ENCODE measurements at regions not wholly inside any gene's neighbourhood (a gene's known extent, or its start where the extent isn't known, plus 50 kb on each side); places are given as distances from the start of the nearest gene placed in this dataset.
"Not testable (repeated sequence)": the region's sequence is repeated elsewhere in the genome, so short reads cannot be mapped to it uniquely, and the experiment has no call there.

GRCh38 chr14:104419865-104420505, 159.6 kb upstream of the C14orf180 start (continued):
- no peak for TF ChIP-seq ZNF462 (CRISPR knock-in tag; IDR thresholded peaks at IDR 0.05)

GRCh38 chr14:104420523-104420922, 159.0 kb upstream of the C14orf180 start:
- H3K79me2 ChIP-seq (replicated peaks; ENCODE audit: insufficient read depth); H3K4me3 Mint-ChIP-seq; ATAC-seq; H3K4me3 ChIP-seq; H3K4me2 ChIP-seq; H3K27me3 ChIP-seq (ENCODE audit: insufficient read depth); H3K4me1 ChIP-seq (ENCODE audit: insufficient read depth); H3K36me3 ChIP-seq (ENCODE audit: insufficient read depth); H2AFZ ChIP-seq; H3K27ac Mint-ChIP-seq; H3K27ac ChIP-seq (ENCODE audit: low read depth); H3K36me3 Mint-ChIP-seq (ENCODE audit: low read depth); H3F3A ChIP-seq (replicated peaks; ENCODE audit: low read depth); H3K27me3 Mint-ChIP-seq (ENCODE audit: insufficient read depth, low read depth, poor library complexity); H4K20me1 ChIP-seq (replicated peaks; ENCODE audit: insufficient read depth); H3K9me3 Mint-ChIP-seq; DNase-seq (ENCODE audit: low spot score); H3K9me2 ChIP-seq (ENCODE audit: insufficient read depth): not testable (repeated sequence)
- peaks cover 11% of the 10 kb centered on the region for H3K4me1 Mint-ChIP-seq

- Histone ChIP-seq H3K4me3 (no peak overlapping the region), H3K4me1 (ENCODE audit: insufficient read depth) (0 out of 2 replicates have a peak, but pooled peaks cover 3% of the 10 kb centered on the region), H2AFZ (no peak overlapping the region), H3K27me3 (ENCODE audit: insufficient read depth) (no peaks in the 10 kb centered on the region), H3K27ac (ENCODE audit: low read depth) (no peak overlapping the region), H3K79me2 (replicated peaks; ENCODE audit: insufficient read depth) (no peaks in the 10 kb centered on the region), H3F3A (replicated peaks; ENCODE audit: low read depth) (no peaks in the 10 kb centered on the region), H4K20me1 (replicated peaks; ENCODE audit: insufficient read depth) (no peaks in the 10 kb centered on the region), H3K9me2 (ENCODE audit: insufficient read depth) (no peaks in the 10 kb centered on the region), H3K4me2 (no peak overlapping the region), H3K36me3 (ENCODE audit: insufficient read depth) (no peaks in the 10 kb centered on the region)
- DNase-seq (ENCODE audit: low spot score) (no peak), ATAC-seq (no peak)
- Mint-ChIP-seq H3K4me1 (peaks cover 14% of the 10 kb centered on the region), H3K27ac (no peak overlapping the region), H3K36me3 (ENCODE audit: low read depth) (no peaks in the 10 kb centered on the region), H3K4me3 (no peak overlapping the region), H3K9me3 (no peaks in the 10 kb centered on the region), H3K27me3 (ENCODE audit: insufficient read depth, low read depth, poor library complexity) (peaks cover 11% of the 10 kb centered on the region)
- TF ChIP-seq EZH2phosphoT487 (IDR thresholded peaks at IDR 0.05; ENCODE audit: unreplicated experiment) (no peak), NANOG (IDR thresholded peaks at IDR 0.05; ENCODE audit: borderline replicate concordance) (no peak), POLR2AphosphoS5 (IDR thresholded peaks at IDR 0.05; ENCODE audit: low read depth) (no peak), ZNF114 (CRISPR knock-in tag; IDR thresholded peaks at IDR 0.05) (no peak), ZNF462 (CRISPR knock-in tag; IDR thresholded peaks at IDR 0.05) (no peak)
Measured at GRCh38 chr14:104420990-104421389, 158.6 kb upstream of the C14orf180 start.

Measured in GM23338 (cell line).